Neutrophil (primary cell): ENCODE measurements at regions not wholly inside any gene's neighbourhood (a gene's known extent, or its start where the extent isn't known, plus 50 kb on each side); places are given as distances from the start of the nearest gene placed in this dataset.

Experiments used
- H3K27ac ChIP-seq: fragments of 200-600 bp; sonication (generic); 2 replicates; pipeline ENCODE4 v1.5.1; 2016; ENCODE audit warnings: mild to moderate bottlenecking, moderate library complexity
- H3K27me3 ChIP-seq: fragments of 200-600 bp; sonication (generic); 2 replicates; pipeline ENCODE4 v1.6.0; 2016; ENCODE audit warnings: mild to moderate bottlenecking
- H3K36me3 ChIP-seq: fragments of 200-600 bp; sonication (generic); 2 replicates; pipeline ENCODE4 v1.5.1; 2017
- H3K4me1 ChIP-seq, 2 experiments: fragments of 200-600 bp in 1 of 2; sonication (generic) in 1 of 2; 1 replicate in 1 of 2; 2 replicates in 1 of 2; pipeline versions ENCODE4 v1.5.1 to v1.6.1; 2013 to 2016; ENCODE audit warnings: low read depth in 1 of 2, low read length in 1 of 2, mild to moderate bottlenecking in 1 of 2, moderate library complexity in 1 of 2; ENCODE audit not compliant: control insufficient read depth in 1 of 2, insufficient read depth in 1 of 2
- H3K4me3 ChIP-seq, 2 experiments: fragments of 200-600 bp in 1 of 2; sonication (generic) in 1 of 2; 1 replicate in 1 of 2; 2 replicates in 1 of 2; pipeline ENCODE4 v1.5.1; 2013 to 2016; ENCODE audit warnings: low read depth in 1 of 2, low read length in 1 of 2, mild to moderate bottlenecking in 1 of 2, moderate library complexity in 1 of 2
- H3K9me3 ChIP-seq: fragments of 200-600 bp; sonication (generic); 2 replicates; pipeline ENCODE4 v1.5.1; 2016
- TF ChIP-seq, protein P1 (sequence below): fragments of 200-600 bp; sonication (generic); IDR thresholded peaks from 2 replicates; pipeline ENCODE4 v1.5.1; 2016; ENCODE audit warnings: antibody characterized with exemption

DNA sequence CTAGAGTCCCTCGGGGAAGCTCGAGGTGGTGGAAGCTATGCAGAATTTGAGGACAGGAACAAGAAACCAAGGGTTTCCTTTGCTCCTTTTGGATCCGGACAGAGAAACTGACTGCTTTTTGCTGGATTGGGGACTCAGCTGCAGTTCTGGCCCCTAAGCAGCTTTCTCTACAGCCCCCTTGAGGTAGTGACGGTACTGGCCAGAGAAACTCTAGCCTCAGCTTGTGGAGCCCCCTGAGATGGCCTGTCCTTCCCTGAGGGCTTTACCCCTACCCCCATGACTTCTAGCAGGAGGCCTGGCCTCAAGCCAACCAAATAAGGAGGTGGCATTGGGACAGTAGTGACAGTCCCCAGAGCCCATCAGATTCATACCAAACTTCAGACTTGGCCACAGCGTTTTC, 118.1 kb downstream of the IRX5 start:
- H3K27me3 ChIP-seq, result peaks cover 6% of the 10 kb centered on the region
- H3K4me1 ChIP-seq, result no peaks in the 10 kb centered on the region
- no peak overlapping the region for H3K27ac ChIP-seq
- no peak overlapping the region for H3K4me3 ChIP-seq
- no peaks in the 10 kb centered on the region for H3K36me3 ChIP-seq
- TF ChIP-seq, protein P1, sequence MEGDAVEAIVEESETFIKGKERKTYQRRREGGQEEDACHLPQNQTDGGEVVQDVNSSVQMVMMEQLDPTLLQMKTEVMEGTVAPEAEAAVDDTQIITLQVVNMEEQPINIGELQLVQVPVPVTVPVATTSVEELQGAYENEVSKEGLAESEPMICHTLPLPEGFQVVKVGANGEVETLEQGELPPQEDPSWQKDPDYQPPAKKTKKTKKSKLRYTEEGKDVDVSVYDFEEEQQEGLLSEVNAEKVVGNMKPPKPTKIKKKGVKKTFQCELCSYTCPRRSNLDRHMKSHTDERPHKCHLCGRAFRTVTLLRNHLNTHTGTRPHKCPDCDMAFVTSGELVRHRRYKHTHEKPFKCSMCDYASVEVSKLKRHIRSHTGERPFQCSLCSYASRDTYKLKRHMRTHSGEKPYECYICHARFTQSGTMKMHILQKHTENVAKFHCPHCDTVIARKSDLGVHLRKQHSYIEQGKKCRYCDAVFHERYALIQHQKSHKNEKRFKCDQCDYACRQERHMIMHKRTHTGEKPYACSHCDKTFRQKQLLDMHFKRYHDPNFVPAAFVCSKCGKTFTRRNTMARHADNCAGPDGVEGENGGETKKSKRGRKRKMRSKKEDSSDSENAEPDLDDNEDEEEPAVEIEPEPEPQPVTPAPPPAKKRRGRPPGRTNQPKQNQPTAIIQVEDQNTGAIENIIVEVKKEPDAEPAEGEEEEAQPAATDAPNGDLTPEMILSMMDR, result no peak
- no peaks in the 10 kb centered on the region for H3K9me3 ChIP-seq

DNA sequence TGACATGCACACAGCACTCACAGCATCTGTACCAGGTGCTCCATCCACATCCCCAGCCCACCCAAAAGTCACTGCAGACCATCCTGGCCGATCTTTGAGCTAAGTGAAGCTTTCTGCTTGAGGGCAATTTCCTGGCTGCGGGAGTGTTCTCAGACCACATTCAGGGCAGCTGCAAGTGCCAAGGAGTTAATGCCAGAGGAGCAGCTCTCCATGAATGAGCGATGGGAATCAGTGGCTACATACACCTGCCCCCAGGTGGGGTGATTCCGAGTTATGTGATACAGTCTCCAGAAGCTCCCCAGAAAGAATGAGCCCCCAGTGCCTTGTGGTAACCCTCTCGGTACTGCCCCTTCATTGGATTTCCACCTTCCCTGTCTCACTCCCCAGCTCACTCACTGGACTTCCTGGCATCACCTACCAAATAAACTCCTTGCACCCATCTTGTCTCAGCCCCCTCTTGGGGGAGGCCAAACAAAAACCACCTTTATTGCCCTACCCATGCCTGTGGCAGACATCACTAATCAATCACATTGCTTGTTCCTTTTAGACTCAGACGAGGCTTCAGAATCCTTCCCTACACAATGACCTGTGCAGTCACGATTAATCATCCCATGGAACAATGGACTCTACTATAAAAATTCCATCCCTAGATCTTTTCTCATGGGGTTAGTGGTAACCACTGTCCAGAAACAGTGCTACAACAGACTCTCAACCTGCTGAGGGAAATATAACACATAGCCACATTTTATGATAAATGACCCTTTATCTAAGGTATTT, 121.1 kb downstream of the IRX5 start:
- Histone ChIP-seq H3K4me3 (no peak overlapping the region), H3K36me3 (no peaks in the 10 kb centered on the region), H3K27ac (no peak overlapping the region), H3K9me3 (no peaks in the 10 kb centered on the region), H3K27me3 (peaks cover 29% of the 10 kb centered on the region), H3K4me1 (no peaks in the 10 kb centered on the region)
- TF ChIP-seq, protein P1, result no peak

DNA sequence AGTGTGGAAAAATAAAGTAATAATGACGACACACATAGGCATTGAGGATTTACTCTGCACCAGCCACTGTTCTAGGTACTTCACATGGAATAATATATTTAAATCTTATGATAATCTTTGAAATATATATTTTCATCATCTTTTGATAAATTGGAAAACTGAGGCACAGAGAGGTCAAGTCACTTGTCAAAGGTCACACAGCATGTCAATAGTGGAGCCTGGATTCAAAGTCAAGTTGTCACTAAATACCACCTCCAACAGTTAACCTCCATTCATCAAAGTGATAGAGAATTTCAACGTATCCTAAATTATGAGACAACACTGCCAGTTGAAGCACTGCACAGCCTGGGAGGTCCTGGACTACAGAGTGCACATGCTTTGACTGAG, 121.7 kb downstream of the IRX5 start:
- Histone ChIP-seq H3K4me1 (no peaks in the 10 kb centered on the region), H3K4me3 (no peak overlapping the region), H3K36me3 (no peaks in the 10 kb centered on the region), H3K27ac (no peak overlapping the region), H3K9me3 (no peaks in the 10 kb centered on the region), H3K27me3 (peaks cover 35% of the 10 kb centered on the region)
- TF ChIP-seq, protein P1, result no peak

DNA sequence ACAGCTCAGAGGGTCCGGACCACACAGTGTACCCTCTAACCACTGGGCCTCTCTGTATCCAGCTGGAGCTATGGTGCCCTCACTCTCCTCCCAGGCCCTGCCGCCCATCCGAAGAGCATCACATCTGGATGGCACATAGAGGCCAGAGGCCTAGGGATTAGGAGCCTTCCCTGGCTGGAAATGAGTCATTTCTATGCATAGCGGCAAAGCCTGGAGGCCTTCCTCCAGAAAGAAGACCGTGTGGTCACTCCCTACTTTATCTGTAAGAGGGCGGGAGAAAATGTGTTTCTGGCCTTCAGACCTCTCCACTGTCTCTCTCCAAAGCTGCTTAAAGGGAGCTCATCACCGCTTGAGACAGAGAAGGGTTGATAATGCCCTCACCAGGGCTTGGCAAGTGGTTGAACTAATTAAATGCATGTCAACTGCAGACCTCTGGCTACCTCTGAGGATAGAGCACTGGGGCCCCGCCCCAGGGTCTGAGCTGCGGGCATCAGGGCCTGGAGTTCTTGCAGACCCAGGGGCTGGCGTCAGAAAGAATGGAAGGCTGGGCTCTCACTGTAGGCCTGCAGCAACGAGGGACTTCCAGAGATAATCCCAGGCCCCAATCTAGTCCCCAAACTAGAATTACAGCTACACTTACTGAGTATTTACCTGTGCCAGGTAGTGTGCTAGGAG, 122.2 kb downstream of the IRX5 start:
- Histone ChIP-seq H3K27me3 (peaks cover 41% of the 10 kb centered on the region), H3K4me1 (no peaks in the 10 kb centered on the region), H3K36me3 (no peaks in the 10 kb centered on the region), H3K4me3 (no peak overlapping the region), H3K27ac (no peak overlapping the region), H3K9me3 (no peaks in the 10 kb centered on the region)
- TF ChIP-seq, protein P1, result no peak

DNA sequence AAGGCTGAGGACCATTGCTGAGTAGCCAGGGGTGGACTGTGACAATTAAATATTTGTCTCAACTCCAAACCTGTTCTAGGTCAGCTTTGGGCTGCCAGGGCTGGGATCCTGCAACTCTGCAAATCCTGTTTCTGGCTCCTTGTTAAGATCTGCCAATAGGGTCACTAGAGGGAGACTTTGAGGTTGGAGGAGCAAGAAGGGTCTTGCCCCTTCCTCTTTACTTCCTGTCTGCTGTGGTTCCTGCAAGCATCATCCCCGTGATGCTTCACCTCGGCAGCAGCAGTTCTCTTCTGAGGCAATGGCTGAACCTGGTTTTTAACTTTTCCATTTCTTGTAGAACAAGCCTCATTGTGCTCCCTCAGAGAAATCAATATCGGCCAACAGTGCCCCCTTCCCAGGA, 124.6 kb downstream of the IRX5 start:
- no peaks in the 10 kb centered on the region for H3K36me3 ChIP-seq
- TF ChIP-seq, protein P1, result no peak
- peaks cover 59% of the 10 kb centered on the region for H3K27me3 ChIP-seq
- H3K4me1 ChIP-seq, result no peaks in the 10 kb centered on the region
- no peak overlapping the region for H3K4me3 ChIP-seq
- no peaks in the 10 kb centered on the region for H3K9me3 ChIP-seq
- H3K27ac ChIP-seq, result no peak overlapping the region
